MM.1S (cell line): ENCODE measurements at regions not wholly inside any gene's neighbourhood (a gene's known extent, or its start where the extent isn't known, plus 50 kb on each side); places are given as distances from the start of the nearest gene placed in this dataset.

Source experiments
- DNase-seq: peaks from one replicate; pipeline ENCODE4 v3.0.0-alpha.2; 2015
- H2AFZ ChIP-seq: fragments of 300-600 bp; sonication (generic); 2 replicates; pipeline ENCODE4 v1.6.0; 2016; ENCODE audit warnings: antibody characterized with exemption, low read length
- H3F3A ChIP-seq: fragments of 300-600 bp; sonication (generic); 2 replicates; pipeline ENCODE4 v1.6.1; 2016; ENCODE audit warnings: mild to moderate bottlenecking, antibody characterized with exemption, low read length, moderate library complexity, mixed read lengths; ENCODE audit not compliant: insufficient read depth
- H3K27ac ChIP-seq: fragments of 300-600 bp; sonication (generic); 2 replicates; pipeline ENCODE4 v1.5.1; 2016; ENCODE audit warnings: mild to moderate bottlenecking, low read length
- H3K27me3 ChIP-seq: fragments of 300-600 bp; sonication (generic); replicated peaks from 2 replicates; pipeline ENCODE4 v1.6.0; 2016; ENCODE audit warnings: low read length; ENCODE audit not compliant: insufficient read depth
- H3K36me3 ChIP-seq: fragments of 300-600 bp; sonication (generic); replicated peaks from 2 replicates; pipeline ENCODE4 v1.6.1; 2016; ENCODE audit warnings: mild to moderate bottlenecking, low read length, mixed read lengths; ENCODE audit not compliant: insufficient read depth
- H3K4me1 ChIP-seq: fragments of 300-600 bp; sonication (generic); 2 replicates; pipeline ENCODE4 v1.6.1; 2016; ENCODE audit warnings: low read length, mixed read lengths
- H3K4me2 ChIP-seq: fragments of 300-600 bp; sonication (generic); 2 replicates; pipeline ENCODE4 v1.6.0; 2016; ENCODE audit warnings: low read depth, low read length
- H3K4me3 ChIP-seq: fragments of 300-600 bp; sonication (generic); 2 replicates; pipeline ENCODE4 v1.5.1; 2016; ENCODE audit warnings: low read length, mixed read lengths
- H3K79me2 ChIP-seq: fragments of 300-600 bp; sonication (generic); 2 replicates; pipeline ENCODE4 v1.6.1; 2016; ENCODE audit warnings: mixed run types, low read length, mixed read lengths
- H3K9ac ChIP-seq: fragments of 300-600 bp; sonication (generic); 2 replicates; pipeline ENCODE4 v1.6.1; 2016; ENCODE audit warnings: low read length, mixed read lengths
- H3K9me2 ChIP-seq: fragments of 300-600 bp; sonication (generic); replicated peaks from 2 replicates; pipeline ENCODE4 v1.6.1; 2016; ENCODE audit warnings: mild to moderate bottlenecking, low read length, mixed read lengths; ENCODE audit not compliant: insufficient read depth
- H3K9me3 ChIP-seq: fragments of 300-600 bp; sonication (generic); replicated peaks from 2 replicates; pipeline ENCODE4 v1.6.1; 2016; ENCODE audit warnings: mild to moderate bottlenecking, low read length, mixed read lengths; ENCODE audit not compliant: insufficient read depth
- H4K20me1 ChIP-seq: fragments of 300-600 bp; sonication (generic); 2 replicates; pipeline ENCODE4 v1.6.1; 2016; ENCODE audit warnings: mild to moderate bottlenecking, low read length, moderate library complexity, mixed read lengths; ENCODE audit not compliant: insufficient read depth
- EZH2 ChIP-seq: fragments of 300-600 bp; sonication (generic); optimal IDR thresholded peaks from 2 replicates; pipeline ENCODE3; 2017; ENCODE audit warnings: low read depth, mild to moderate bottlenecking, antibody characterized with exemption, low read length, mixed read lengths
- EZH2phosphoT487 ChIP-seq: fragments of 300-600 bp; sonication (generic); IDR thresholded peaks from 2 replicates; pipeline ENCODE4 v1.6.1; 2018; ENCODE audit warnings: antibody characterized with exemption, low read length
- TF ChIP-seq, protein P1 (sequence below): fragments of 300-600 bp; sonication (generic); IDR thresholded peaks from 2 replicates; pipeline ENCODE4 v1.5.1; 2016; ENCODE audit warnings: antibody characterized with exemption, low read length, mixed read lengths

DNA sequence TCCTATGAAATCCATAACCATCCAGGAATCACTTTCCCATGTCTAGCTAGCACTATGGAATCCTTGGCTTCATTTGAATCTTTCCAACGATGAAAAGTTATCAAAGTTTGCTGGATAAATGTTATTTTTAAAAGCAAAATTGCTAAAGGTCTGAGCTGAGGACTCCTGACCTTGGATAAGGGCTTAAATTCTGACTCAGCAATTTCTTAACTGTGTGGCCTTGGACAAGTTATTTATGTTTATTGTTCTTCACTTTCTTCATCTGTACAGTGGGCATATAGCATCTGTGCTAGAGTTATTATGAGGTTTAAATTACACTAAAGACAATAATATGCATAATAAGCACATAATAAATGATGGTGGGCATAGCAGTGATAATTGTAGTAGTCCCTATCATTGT, 227.5 kb downstream of the KCNS3 start:
- Histone ChIP-seq H3K9me3 (no peaks in the 10 kb centered on the region), H2AFZ (no peak overlapping the region), H3K4me2 (no peak overlapping the region), H3K36me3 (no peaks in the 10 kb centered on the region), H4K20me1 (no peaks in the 10 kb centered on the region), H3K27me3 (no peaks in the 10 kb centered on the region), H3F3A (peaks cover 9% of the 10 kb centered on the region), H3K27ac (no peak overlapping the region), H3K9ac (no peak overlapping the region), H3K4me1 (peaks cover 33% of the 10 kb centered on the region), H3K4me3 (no peak overlapping the region), H3K9me2 (no peaks in the 10 kb centered on the region), H3K79me2 (no peaks in the 10 kb centered on the region)
- DNase-seq, result no peak
- TF ChIP-seq, protein P1, sequence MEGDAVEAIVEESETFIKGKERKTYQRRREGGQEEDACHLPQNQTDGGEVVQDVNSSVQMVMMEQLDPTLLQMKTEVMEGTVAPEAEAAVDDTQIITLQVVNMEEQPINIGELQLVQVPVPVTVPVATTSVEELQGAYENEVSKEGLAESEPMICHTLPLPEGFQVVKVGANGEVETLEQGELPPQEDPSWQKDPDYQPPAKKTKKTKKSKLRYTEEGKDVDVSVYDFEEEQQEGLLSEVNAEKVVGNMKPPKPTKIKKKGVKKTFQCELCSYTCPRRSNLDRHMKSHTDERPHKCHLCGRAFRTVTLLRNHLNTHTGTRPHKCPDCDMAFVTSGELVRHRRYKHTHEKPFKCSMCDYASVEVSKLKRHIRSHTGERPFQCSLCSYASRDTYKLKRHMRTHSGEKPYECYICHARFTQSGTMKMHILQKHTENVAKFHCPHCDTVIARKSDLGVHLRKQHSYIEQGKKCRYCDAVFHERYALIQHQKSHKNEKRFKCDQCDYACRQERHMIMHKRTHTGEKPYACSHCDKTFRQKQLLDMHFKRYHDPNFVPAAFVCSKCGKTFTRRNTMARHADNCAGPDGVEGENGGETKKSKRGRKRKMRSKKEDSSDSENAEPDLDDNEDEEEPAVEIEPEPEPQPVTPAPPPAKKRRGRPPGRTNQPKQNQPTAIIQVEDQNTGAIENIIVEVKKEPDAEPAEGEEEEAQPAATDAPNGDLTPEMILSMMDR, result no peak
- no peak for TF ChIP-seq EZH2
- no peak for TF ChIP-seq EZH2phosphoT487

DNA sequence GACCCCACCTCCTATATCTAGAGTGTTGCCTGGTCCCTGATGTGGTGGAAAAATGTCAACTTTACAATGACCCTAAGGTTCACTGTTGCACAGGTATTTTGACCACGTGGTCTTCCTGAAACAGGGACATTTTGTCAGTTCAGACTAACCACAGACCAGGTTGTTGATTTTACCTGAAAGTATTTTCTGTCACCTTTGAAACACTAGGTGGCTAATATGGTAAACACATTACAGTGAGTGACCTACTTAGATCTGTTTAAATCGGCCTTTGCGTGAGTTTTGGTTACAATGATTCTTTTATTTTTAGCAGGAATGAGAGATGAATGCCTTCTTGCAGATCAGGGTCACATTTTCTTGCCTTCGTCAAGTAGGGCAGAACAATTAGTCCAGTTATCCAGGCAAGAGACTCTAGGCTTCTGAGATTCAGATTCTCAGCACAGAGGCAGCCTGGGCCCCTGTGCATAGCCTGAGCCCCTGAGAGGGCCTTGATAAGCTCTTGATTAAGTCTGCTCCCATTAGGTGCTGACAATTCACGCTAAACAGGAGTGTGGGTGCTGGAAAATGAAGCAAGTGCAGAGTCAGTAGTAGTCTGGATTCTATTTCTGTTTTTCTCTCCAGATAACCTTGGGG, 226.2 kb downstream of the KCNS3 start:
- TF ChIP-seq, protein P1, result peak; percentile 28
- no peak for TF ChIP-seq EZH2
- Histone ChIP-seq H3K9ac (no peak overlapping the region), H3F3A (peaks cover 9% of the 10 kb centered on the region), H3K79me2 (no peaks in the 10 kb centered on the region), H3K9me2 (no peaks in the 10 kb centered on the region), H4K20me1 (no peaks in the 10 kb centered on the region), H3K9me3 (no peaks in the 10 kb centered on the region), H3K4me1 (peaks cover 33% of the 10 kb centered on the region), H3K4me2 (peak overlapping the region; percentile 12; the same call in 1 of the 2 replicates), H3K36me3 (no peaks in the 10 kb centered on the region), H3K27me3 (no peaks in the 10 kb centered on the region), H3K27ac (peak overlapping the region; percentile 52; the same call in 1 of the 2 replicates), H3K4me3 (no peak overlapping the region), H2AFZ (0 out of 2 replicates have a peak overlapping the region, but pooled peaks have one; percentile 14)
- DNase-seq, result peak; percentile 66

DNA sequence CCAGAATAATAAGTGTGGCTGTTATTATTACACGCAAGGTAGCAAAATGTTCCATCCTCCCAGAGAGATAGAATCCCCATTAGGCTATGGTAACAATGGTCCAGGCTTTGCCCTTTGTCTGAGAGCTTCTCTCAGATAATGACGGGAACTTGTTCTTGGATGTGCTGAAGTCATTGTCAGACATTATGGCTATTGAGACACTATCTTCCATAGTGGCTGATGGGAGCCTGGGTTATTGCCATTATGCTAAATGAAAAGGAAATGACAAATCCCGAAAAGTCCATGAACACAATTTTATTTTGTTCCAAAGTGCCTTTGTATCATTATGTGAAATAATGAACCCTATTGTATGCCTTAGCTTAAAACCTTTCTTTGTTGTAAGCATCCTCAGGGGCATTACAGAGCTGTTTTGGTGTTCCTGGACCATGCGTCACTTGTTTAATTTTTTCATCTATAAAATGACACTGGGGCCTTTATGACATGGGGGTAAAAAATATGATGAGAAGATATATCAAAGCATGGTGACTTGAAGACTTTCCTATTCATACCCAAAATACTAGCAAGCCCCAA, 218.5 kb downstream of the KCNS3 start:
- Histone ChIP-seq H3K9me3 (no peaks in the 10 kb centered on the region), H2AFZ (no peak overlapping the region), H3K4me3 (no peak overlapping the region), H3K27ac (no peak overlapping the region), H3F3A (no peaks in the 10 kb centered on the region), H3K9me2 (no peaks in the 10 kb centered on the region), H3K36me3 (no peaks in the 10 kb centered on the region), H4K20me1 (no peaks in the 10 kb centered on the region), H3K4me1 (no peaks in the 10 kb centered on the region), H3K79me2 (no peaks in the 10 kb centered on the region), H3K4me2 (no peak overlapping the region), H3K27me3 (no peaks in the 10 kb centered on the region), H3K9ac (no peak overlapping the region)
- TF ChIP-seq EZH2 (no peak), EZH2phosphoT487 (no peak)
- TF ChIP-seq, protein P1, result no peak
- DNase-seq, result no peak
